Kidney (tissue), 13 donors: ENCODE measurements at regions not wholly inside any gene's neighbourhood (a gene's known extent, or its start where the extent isn't known, plus 50 kb on each side); places are given as distances from the start of the nearest gene placed in this dataset.

Experiments used
- DNase-seq, 5 donors: peaks; one replicate each; pipeline ENCODE4 v3.0.0-alpha.2; 2013 to 2020
- FAIRE-seq: peaks from 2 replicates; lab custom pipeline; 2012; peaks lifted over from hg19 to GRCh38; lab: Jason Lieb, UNC
- H3K27ac ChIP-seq, 2 donors: one replicate each; pipeline ENCODE4 v1.7.0; 2013; ENCODE audit warnings: low read depth in 2 of 2, low read length in 2 of 2, inconsistent platforms in 1 of 2
- H3K27me3 ChIP-seq: one replicate; pipeline ENCODE4 v1.7.1; 2013; ENCODE audit warnings: low read length, inconsistent platforms; ENCODE audit not compliant: control insufficient read depth, insufficient read depth
- H3K36me3 ChIP-seq, 3 donors: one replicate each; pipeline versions ENCODE4 v1.7.0 to v1.7.1; 2013; ENCODE audit warnings: low read length in 3 of 3, control low read depth in 1 of 3, inconsistent platforms in 1 of 3; ENCODE audit not compliant: insufficient read depth in 3 of 3, control insufficient read depth in 2 of 3
- H3K4me1 ChIP-seq, 3 donors: one replicate each; pipeline versions ENCODE4 v1.7.0 to v1.7.1; 2013; ENCODE audit warnings: low read length in 3 of 3, inconsistent platforms in 1 of 3, low read depth in 1 of 3; ENCODE audit not compliant: control insufficient read depth in 2 of 3, insufficient read depth in 2 of 3
- H3K4me3 ChIP-seq, 3 donors: one replicate each; pipeline versions ENCODE4 v1.7.0 to v1.8.1; 2013; ENCODE audit warnings: low read length in 3 of 3, control low read depth in 1 of 3, inconsistent platforms in 1 of 3
- H3K9ac ChIP-seq, 3 donors: one replicate each; pipeline versions ENCODE4 v1.7.0 to v1.7.1; 2013; ENCODE audit warnings: low read length in 3 of 3, control low read depth in 1 of 3, inconsistent platforms in 1 of 3
- H3K9me3 ChIP-seq, 3 donors: one replicate each; pipeline versions ENCODE4 v1.7.0 to v1.7.1; 2013; ENCODE audit warnings: low read length in 3 of 3, control low read depth in 1 of 3, inconsistent platforms in 1 of 3; ENCODE audit not compliant: control insufficient read depth in 2 of 3, insufficient read depth in 1 of 3
- CTCF ChIP-seq: IDR thresholded peaks from 3 replicates; pipeline ENCODE4 v1.5.1; 2012; ENCODE audit warnings: mild to moderate bottlenecking, moderate library complexity, borderline replicate concordance; ENCODE audit not compliant: insufficient read depth; ENCODE audit errors: extremely low read depth
- intact Hi-C: fragments of 100-400 bp; cut with DNase I; formaldehyde crosslinking; loops from one replicate; pipeline ENCODE4 v1.11.1; 2022
- donor health status: control.
- donor health status: control.
- donor health status: control.
- donor health status: control.
- donor health status: control.
- donor health status: DM: yes; HTN: yes; CAD: no.
- donor health status: Normal renal cell carcinoma (clear cell type).

- FAIRE-seq (no peak), DNase-seq (no peak)
- H3K36me3 ChIP-seq, result no peaks in the 10 kb centered on the region
- no peaks in the 10 kb centered on the region for H3K27me3 ChIP-seq
- TF ChIP-seq CTCF, result no peak
- no peak overlapping the region for H3K4me3 ChIP-seq
- H3K27ac ChIP-seq, result no peak overlapping the region
- no peak overlapping the region for H3K9ac ChIP-seq
- no peaks in the 10 kb centered on the region for H3K4me1 ChIP-seq
- H3K9me3 ChIP-seq, result no peaks in the 10 kb centered on the region
- intact Hi-C loops, result loop anchor here (10.0 kb wide), 1 partner anchor 56 kb away; no protein-coding TSS in a partner anchor
Measured at GRCh38 chr14:22318951-22319350, 270.1 kb downstream of the DAD1 start.

GRCh38 chr14:22316473-22316872, 272.6 kb downstream of the DAD1 start:
- no peak for TF ChIP-seq CTCF
- no peak overlapping the region for H3K27ac ChIP-seq
- no peak overlapping the region for H3K9ac ChIP-seq
- DNase-seq (no peak), FAIRE-seq (no peak)
- no peaks in the 10 kb centered on the region for H3K9me3 ChIP-seq
- no peak overlapping the region for H3K4me3 ChIP-seq
- no peaks in the 10 kb centered on the region for H3K36me3 ChIP-seq
- no peaks in the 10 kb centered on the region for H3K4me1 ChIP-seq
- intact Hi-C loops, result loop anchor here (10.0 kb wide), 1 partner anchor 58 kb away; no protein-coding TSS in a partner anchor
- no peaks in the 10 kb centered on the region for H3K27me3 ChIP-seq

GRCh38 chr14:22315336-22315735, 273.7 kb downstream of the DAD1 start:
- H3K9me3 ChIP-seq, result no peaks in the 10 kb centered on the region
- no peaks in the 10 kb centered on the region for H3K4me1 ChIP-seq
- no peaks in the 10 kb centered on the region for H3K36me3 ChIP-seq
- FAIRE-seq (no peak), DNase-seq (no peak)
- no peak overlapping the region for H3K27ac ChIP-seq
- H3K27me3 ChIP-seq, result no peaks in the 10 kb centered on the region
- H3K9ac ChIP-seq, result no peak overlapping the region
- no peak for TF ChIP-seq CTCF
- no peak overlapping the region for H3K4me3 ChIP-seq
- intact Hi-C loops, result loop anchor here (10.0 kb wide), 1 partner anchor 59 kb away; no protein-coding TSS in a partner anchor

GRCh38 chr14:22314183-22314820, 274.7 kb downstream of the DAD1 start:
- intact Hi-C loops, result loop anchor here (10.0 kb wide), 1 partner anchor 60 kb away; no protein-coding TSS in a partner anchor
- no peak overlapping the region for H3K4me3 ChIP-seq
- H3K9me3 ChIP-seq, result no peaks in the 10 kb centered on the region
- peak; percentile 57 for TF ChIP-seq CTCF
- FAIRE-seq, result peak; percentile 68
- no peaks in the 10 kb centered on the region for H3K27me3 ChIP-seq
- no peak overlapping the region for H3K9ac ChIP-seq
- peak in 2 of 5 donors; percentile 69 to 76 for DNase-seq
- no peaks in the 10 kb centered on the region for H3K4me1 ChIP-seq
- H3K36me3 ChIP-seq, result no peaks in the 10 kb centered on the region
- no peak overlapping the region for H3K27ac ChIP-seq
